ENCODE measurements at regions not wholly inside any gene's neighbourhood (a gene's known extent, or its start where the extent isn't known, plus 50 kb on each side); places are given as distances from the start of the nearest gene placed in this dataset.

- no peak for TF ChIP-seq CTCF (conservative IDR thresholded peaks at IDR 0.05; ENCODE audit: low read length)
- no peak for TF ChIP-seq EZH2phosphoT487 (IDR thresholded peaks at IDR 0.05; ENCODE audit: borderline replicate concordance, low read depth, low read length)
These were observed 1707.0 kb downstream of the EFNA5 start for GRCh38 chr5:105963696-105964255.
